ENCODE measurements at regions not wholly inside any gene's neighbourhood (a gene's known extent, or its start where the extent isn't known, plus 50 kb on each side); places are given as distances from the start of the nearest gene placed in this dataset.

DNA sequence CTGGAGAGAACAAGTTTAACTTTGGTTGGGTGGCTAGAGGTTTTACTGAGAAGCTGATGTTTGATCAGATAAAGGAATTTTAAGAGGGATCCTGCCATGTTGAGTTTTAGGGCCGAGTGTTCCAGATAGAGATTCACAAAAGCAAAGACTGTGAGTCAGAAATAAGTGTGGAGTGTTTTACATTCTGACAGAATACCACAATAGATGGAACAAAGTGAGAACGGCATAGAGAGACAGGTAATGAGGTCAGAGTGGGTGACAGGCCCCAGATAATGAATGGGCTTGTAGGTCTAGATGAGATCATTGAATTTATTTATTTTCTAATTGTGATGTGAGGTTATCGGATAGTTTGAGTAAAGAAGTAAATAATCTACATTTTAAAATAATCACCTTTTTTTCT is 502.6 kb downstream of the EPHA5 start:
- Histone ChIP-seq H3K27ac (ENCODE audit: low read length) (no peak overlapping the region), H3K27me3 (ENCODE audit: low read length) (no peaks in the 10 kb centered on the region), H3K4me3 (ENCODE audit: low read length) (no peak overlapping the region), H3K9me2 (replicated peaks; ENCODE audit: low read length) (no peaks in the 10 kb centered on the region), H3K4me1 (ENCODE audit: insufficient read depth, low read length) (no peaks in the 10 kb centered on the region), H3K9ac (ENCODE audit: low read length) (no peak overlapping the region), H3K79me2 (ENCODE audit: low read length) (no peaks in the 10 kb centered on the region), H3K36me3 (ENCODE audit: low read depth, low read length) (no peaks in the 10 kb centered on the region), H3F3A (ENCODE audit: low read length, unreplicated experiment) (no peaks in the 10 kb centered on the region), H3K9me3 (ENCODE audit: low read length) (no peaks in the 10 kb centered on the region), H4K20me1 (ENCODE audit: low read length) (no peaks in the 10 kb centered on the region), H2AFZ (ENCODE audit: low read length) (no peak overlapping the region), H3K4me2 (ENCODE audit: low read length) (no peak overlapping the region)
- intact Hi-C loops (cut with micrococcal nuclease) = no loop called here
- BruUV-seq (replicated peaks) = no TSS peak
- POLR2A ChIA-PET (ENCODE audit: unreplicated experiment) = no interaction called here
- TF ChIP-seq EZH2phosphoT487 (IDR thresholded peaks at IDR 0.05; ENCODE audit: borderline replicate concordance, low read length) (no peak), EZH2 (IDR thresholded peaks at IDR 0.05; ENCODE audit: low read length, unreplicated experiment) (no peak)
- TF ChIP-seq, protein P1, sequence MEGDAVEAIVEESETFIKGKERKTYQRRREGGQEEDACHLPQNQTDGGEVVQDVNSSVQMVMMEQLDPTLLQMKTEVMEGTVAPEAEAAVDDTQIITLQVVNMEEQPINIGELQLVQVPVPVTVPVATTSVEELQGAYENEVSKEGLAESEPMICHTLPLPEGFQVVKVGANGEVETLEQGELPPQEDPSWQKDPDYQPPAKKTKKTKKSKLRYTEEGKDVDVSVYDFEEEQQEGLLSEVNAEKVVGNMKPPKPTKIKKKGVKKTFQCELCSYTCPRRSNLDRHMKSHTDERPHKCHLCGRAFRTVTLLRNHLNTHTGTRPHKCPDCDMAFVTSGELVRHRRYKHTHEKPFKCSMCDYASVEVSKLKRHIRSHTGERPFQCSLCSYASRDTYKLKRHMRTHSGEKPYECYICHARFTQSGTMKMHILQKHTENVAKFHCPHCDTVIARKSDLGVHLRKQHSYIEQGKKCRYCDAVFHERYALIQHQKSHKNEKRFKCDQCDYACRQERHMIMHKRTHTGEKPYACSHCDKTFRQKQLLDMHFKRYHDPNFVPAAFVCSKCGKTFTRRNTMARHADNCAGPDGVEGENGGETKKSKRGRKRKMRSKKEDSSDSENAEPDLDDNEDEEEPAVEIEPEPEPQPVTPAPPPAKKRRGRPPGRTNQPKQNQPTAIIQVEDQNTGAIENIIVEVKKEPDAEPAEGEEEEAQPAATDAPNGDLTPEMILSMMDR (conservative IDR thresholded peaks at IDR 0.05; ENCODE audit: low read depth, low read length) = no peak
- ATAC-seq = no peak
- no peak for DNase-seq
- CTCF ChIA-PET = no interaction called here

DNA sequence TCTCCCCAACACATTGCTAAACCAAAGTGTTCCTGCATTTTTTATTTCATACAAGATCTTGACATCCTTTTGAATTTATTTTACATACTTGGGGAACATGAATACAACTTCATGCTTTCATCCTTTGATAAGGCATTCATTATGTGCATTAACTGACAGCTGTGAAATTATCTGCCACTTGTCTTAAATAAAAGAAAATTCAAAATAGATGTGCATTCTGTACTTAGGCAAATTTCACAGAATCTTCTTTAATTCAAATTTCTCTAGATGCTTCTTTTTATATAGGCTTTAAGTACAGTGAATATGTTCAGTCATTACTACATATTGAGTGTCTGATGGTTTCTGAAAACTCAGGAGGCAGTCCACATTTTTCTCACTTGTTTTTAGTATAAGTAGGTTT is 518.1 kb downstream of the EPHA5 start:
- Histone ChIP-seq H3K9ac (ENCODE audit: low read length) (no peak overlapping the region), H3K9me3 (ENCODE audit: low read length) (peaks cover 4% of the 10 kb centered on the region; the same call in 1 of the 2 replicates), H3K36me3 (ENCODE audit: low read depth, low read length) (no peaks in the 10 kb centered on the region), H3K4me1 (ENCODE audit: insufficient read depth, low read length) (no peaks in the 10 kb centered on the region), H2AFZ (ENCODE audit: low read length) (no peak overlapping the region), H3K9me2 (replicated peaks; ENCODE audit: low read length) (no peaks in the 10 kb centered on the region), H3K27ac (ENCODE audit: low read length) (no peak overlapping the region), H3K4me3 (ENCODE audit: low read length) (no peak overlapping the region), H4K20me1 (ENCODE audit: low read length) (no peaks in the 10 kb centered on the region), H3K4me2 (ENCODE audit: low read length) (no peak overlapping the region), H3K27me3 (ENCODE audit: low read length) (no peaks in the 10 kb centered on the region), H3K79me2 (ENCODE audit: low read length) (no peaks in the 10 kb centered on the region), H3F3A (ENCODE audit: low read length, unreplicated experiment) (no peaks in the 10 kb centered on the region)
- ChIA-PET POLR2A (ENCODE audit: unreplicated experiment) (no interaction called here), CTCF (no interaction called here)
- TF ChIP-seq, protein P1 (conservative IDR thresholded peaks at IDR 0.05; ENCODE audit: low read depth, low read length) = no peak
- no peak for TF ChIP-seq EZH2 (IDR thresholded peaks at IDR 0.05; ENCODE audit: low read length, unreplicated experiment)
- TF ChIP-seq EZH2phosphoT487 (IDR thresholded peaks at IDR 0.05; ENCODE audit: borderline replicate concordance, low read length) = no peak
- no TSS peak for BruUV-seq (replicated peaks)
- intact Hi-C loops (cut with micrococcal nuclease) = no loop called here
- DNase-seq = no peak
- no peak for ATAC-seq

DNA sequence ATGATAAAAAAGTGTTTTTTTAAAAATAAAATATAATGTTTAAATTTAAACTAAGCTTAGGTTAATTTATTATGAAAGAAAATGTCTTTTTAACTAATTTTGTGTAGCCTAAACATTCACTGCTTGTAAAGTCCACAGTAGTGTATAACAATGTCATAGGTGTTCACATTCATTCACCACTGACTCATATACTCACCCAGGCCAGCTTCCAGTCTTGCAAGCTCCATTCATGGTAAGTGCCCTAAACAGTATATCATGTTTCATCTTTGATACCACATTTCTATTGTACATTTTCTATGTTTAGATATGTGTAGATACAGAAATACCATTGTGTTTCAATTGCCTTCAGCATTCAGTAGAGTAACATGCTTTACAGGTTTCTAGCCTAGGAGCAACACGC is 530.3 kb downstream of the EPHA5 start:
- peak; percentile 98 for ATAC-seq
- Histone ChIP-seq H4K20me1 (ENCODE audit: low read length) (no peaks in the 10 kb centered on the region), H3K27ac (ENCODE audit: low read length) (no peak overlapping the region), H3K9me3 (ENCODE audit: low read length) (no peaks in the 10 kb centered on the region; the same call in 1 of the 2 replicates), H2AFZ (ENCODE audit: low read length) (no peak overlapping the region), H3K4me1 (ENCODE audit: insufficient read depth, low read length) (no peaks in the 10 kb centered on the region), H3K79me2 (ENCODE audit: low read length) (no peaks in the 10 kb centered on the region), H3K4me2 (ENCODE audit: low read length) (no peak overlapping the region), H3K36me3 (ENCODE audit: low read depth, low read length) (0 out of 2 replicates have a peak, but pooled peaks cover 4% of the 10 kb centered on the region), H3K27me3 (ENCODE audit: low read length) (no peaks in the 10 kb centered on the region), H3K9me2 (replicated peaks; ENCODE audit: low read length) (no peaks in the 10 kb centered on the region), H3K9ac (ENCODE audit: low read length) (no peak overlapping the region), H3K4me3 (ENCODE audit: low read length) (no peak overlapping the region), H3F3A (ENCODE audit: low read length, unreplicated experiment) (no peaks in the 10 kb centered on the region)
- DNase-seq = peak; percentile 78
- intact Hi-C loops (cut with micrococcal nuclease) = no loop called here
- ChIA-PET CTCF (no interaction called here), POLR2A (ENCODE audit: unreplicated experiment) (interaction anchor here (0.5 to 0.7 kb wide), 2 partner anchors 34 to 96 kb away, joined by 3 to 7 read pairs; no protein-coding TSS in a partner anchor)
- TF ChIP-seq, protein P1 (conservative IDR thresholded peaks at IDR 0.05; ENCODE audit: low read depth, low read length) = no peak
- no TSS peak for BruUV-seq (replicated peaks)
